WERI-Rb-1 (cell line): ENCODE measurements at regions not wholly inside any gene's neighbourhood (a gene's known extent, or its start where the extent isn't known, plus 50 kb on each side); places are given as distances from the start of the nearest gene placed in this dataset.
"Not testable (repeated sequence)": the region's sequence is repeated elsewhere in the genome, so short reads cannot be mapped to it uniquely, and the experiment has no call there.

ENCODE experiments used
- DNase-seq: peaks from one replicate; pipeline ENCODE4 v3.0.0-alpha.2; 2020
- H3K27ac ChIP-seq: fragments of 250-450 bp; sonication (Bioruptor Pico); 2 replicates; pipeline ENCODE4 v1.5.1; 2020; ENCODE audit warnings: mild to moderate bottlenecking, moderate library complexity
- H3K27me3 ChIP-seq: fragments of 250-450 bp; sonication (Bioruptor Pico); 2 replicates; pipeline ENCODE4 v1.5.1; 2021; ENCODE audit warnings: mild to moderate bottlenecking, low read depth, moderate library complexity; ENCODE audit not compliant: insufficient read depth, severe bottlenecking
- H3K36me3 ChIP-seq: fragments of 250-450 bp; sonication (Bioruptor Pico); 2 replicates; pipeline ENCODE4 v1.5.1; 2020; ENCODE audit warnings: mild to moderate bottlenecking, moderate library complexity
- H3K4me3 ChIP-seq: 2 replicates; pipeline ENCODE4 v1.5.1; 2011; ENCODE audit warnings: low read depth, mild to moderate bottlenecking, control low read depth, low read length
- H3K9me3 ChIP-seq: fragments of 250-450 bp; sonication (Bioruptor Pico); 2 replicates; pipeline ENCODE4 v1.5.1; 2021; ENCODE audit warnings: mild to moderate bottlenecking, moderate library complexity; ENCODE audit not compliant: severe bottlenecking
- CTCF ChIP-seq: IDR thresholded peaks from 2 replicates; pipeline ENCODE4 v1.5.1; 2011; ENCODE audit warnings: low read depth, mild to moderate bottlenecking, control low read depth, inconsistent platforms, low read length

GRCh38 chr20:12243327-12243726 is 325.6 kb downstream of the BTBD3 start:
- no peak for DNase-seq
- no peaks in the 10 kb centered on the region for H3K27me3 ChIP-seq
- no peak overlapping the region for H3K4me3 ChIP-seq
- H3K9me3 ChIP-seq, result no peaks in the 10 kb centered on the region
- no peak for TF ChIP-seq CTCF
- no peaks in the 10 kb centered on the region for H3K36me3 ChIP-seq
- H3K27ac ChIP-seq, result no peak overlapping the region

GRCh38 chr20:12248481-12248880 is 330.8 kb downstream of the BTBD3 start:
- no peaks in the 10 kb centered on the region for H3K27me3 ChIP-seq
- H3K27ac ChIP-seq, result no peak overlapping the region
- peaks cover 2% of the 10 kb centered on the region for H3K9me3 ChIP-seq
- no peaks in the 10 kb centered on the region for H3K36me3 ChIP-seq
- H3K4me3 ChIP-seq, result no peak overlapping the region
- DNase-seq, result no peak
- TF ChIP-seq CTCF, result no peak

- H3K4me3 ChIP-seq, H3K36me3 ChIP-seq, H3K27ac ChIP-seq, DNase-seq, H3K9me3 ChIP-seq, H3K27me3 ChIP-seq: not testable (repeated sequence)
Observed at GRCh38 chr20:12250661-12251060, 333.0 kb downstream of the BTBD3 start.

- H3K4me3 ChIP-seq, result no peak overlapping the region
- TF ChIP-seq CTCF, result no peak
- no peak for DNase-seq
Observed at GRCh38 chr20:12252793-12253192, 335.1 kb downstream of the BTBD3 start.

GRCh38 chr20:12255461-12255970 is 337.8 kb downstream of the BTBD3 start:
- DNase-seq, result no peak
- Histone ChIP-seq H3K27me3 (no peaks in the 10 kb centered on the region), H3K36me3 (no peaks in the 10 kb centered on the region), H3K4me3 (no peak overlapping the region), H3K27ac (no peak overlapping the region), H3K9me3 (peaks cover 2% of the 10 kb centered on the region)
- no peak for TF ChIP-seq CTCF

More at GRCh38 chr20:12252793-12253192, 335.1 kb downstream of the BTBD3 start:
- H3K9me3 ChIP-seq, result peaks cover 2% of the 10 kb centered on the region
- no peak overlapping the region for H3K27ac ChIP-seq
- H3K36me3 ChIP-seq, result no peaks in the 10 kb centered on the region
- H3K27me3 ChIP-seq, result no peaks in the 10 kb centered on the region

- Histone ChIP-seq H3K4me3 (no peak overlapping the region), H3K9me3 (no peaks in the 10 kb centered on the region), H3K27ac (no peak overlapping the region), H3K36me3 (no peaks in the 10 kb centered on the region), H3K27me3 (no peaks in the 10 kb centered on the region)
- TF ChIP-seq CTCF, result no peak
- DNase-seq, result no peak
Observed at GRCh38 chr20:12256806-12257205, 339.1 kb downstream of the BTBD3 start.
